GM12878 (cell line): ENCODE measurements at regions not wholly inside any gene's neighbourhood (a gene's known extent, or its start where the extent isn't known, plus 50 kb on each side); places are given as distances from the start of the nearest gene placed in this dataset.

Experiments used
- EZH2 ChIP-seq: IDR thresholded peaks from 2 replicates; pipeline ENCODE4 v1.6.1; 2012; ENCODE audit warnings: low read depth, mild to moderate bottlenecking, control low read depth, inconsistent platforms, low read length, borderline replicate concordance; ENCODE audit not compliant: control insufficient read depth
- SRF ChIP-seq, 2 experiments: IDR thresholded peaks; 2 replicates each; pipeline ENCODE4 v1.6.1; 2011; ENCODE audit warnings: low read depth in 2 of 2, low read length in 2 of 2, mild to moderate bottlenecking in 1 of 2, moderate library complexity in 1 of 2
- TF ChIP-seq, protein P1 (sequence below): fragments of 450-650 bp; IDR thresholded peaks from 2 replicates; pipeline ENCODE4 v1.6.1; 2016; ENCODE audit warnings: mild to moderate bottlenecking
- TF ChIP-seq, protein P2 (sequence below), 3 experiments: IDR thresholded peaks in 2 of 3; conservative IDR thresholded peaks in 1 of 3; 2 replicates each; pipeline ENCODE4 v1.5.1; 2011; ENCODE audit warnings: low read depth in 3 of 3, low read length in 3 of 3, mild to moderate bottlenecking in 3 of 3, control low read depth in 2 of 3, moderate library complexity in 2 of 3, inconsistent platforms in 1 of 3, mixed read lengths in 1 of 3; ENCODE audit not compliant: control insufficient read depth in 2 of 3, insufficient read depth in 1 of 3; ENCODE audit errors: extremely low read depth in 1 of 3

DNA sequence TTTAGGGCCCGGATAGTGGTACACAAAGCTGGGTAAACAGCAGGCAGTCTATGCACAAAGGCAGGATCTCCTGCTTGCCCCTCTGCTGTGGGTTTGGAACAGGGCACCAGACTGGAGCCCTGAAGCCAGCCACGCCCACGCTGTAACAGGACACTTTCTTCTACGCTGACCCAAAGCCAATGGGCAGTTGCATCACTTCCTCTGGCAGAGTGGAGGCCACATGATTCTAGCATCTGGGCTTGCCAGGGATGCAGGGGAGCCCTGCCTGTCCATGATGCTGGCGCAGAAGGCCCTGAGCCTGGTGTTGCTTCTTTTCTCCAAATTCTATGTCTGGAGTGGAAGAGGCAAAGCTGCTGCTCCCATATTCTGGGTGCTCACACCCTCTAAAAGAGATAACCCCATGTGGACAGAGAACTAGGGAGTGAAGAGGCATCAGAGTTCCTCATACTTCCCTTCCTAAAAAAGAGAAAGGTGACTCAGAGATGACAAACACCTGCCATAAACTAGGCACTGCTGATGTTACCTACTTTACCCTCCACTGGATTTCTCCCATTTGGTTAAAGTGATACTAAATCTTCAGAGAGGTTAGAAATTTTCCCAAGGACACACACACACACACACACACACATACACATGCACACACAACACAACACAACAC, 260.3 kb upstream of the KLF4 start:
- TF ChIP-seq, protein P1, sequence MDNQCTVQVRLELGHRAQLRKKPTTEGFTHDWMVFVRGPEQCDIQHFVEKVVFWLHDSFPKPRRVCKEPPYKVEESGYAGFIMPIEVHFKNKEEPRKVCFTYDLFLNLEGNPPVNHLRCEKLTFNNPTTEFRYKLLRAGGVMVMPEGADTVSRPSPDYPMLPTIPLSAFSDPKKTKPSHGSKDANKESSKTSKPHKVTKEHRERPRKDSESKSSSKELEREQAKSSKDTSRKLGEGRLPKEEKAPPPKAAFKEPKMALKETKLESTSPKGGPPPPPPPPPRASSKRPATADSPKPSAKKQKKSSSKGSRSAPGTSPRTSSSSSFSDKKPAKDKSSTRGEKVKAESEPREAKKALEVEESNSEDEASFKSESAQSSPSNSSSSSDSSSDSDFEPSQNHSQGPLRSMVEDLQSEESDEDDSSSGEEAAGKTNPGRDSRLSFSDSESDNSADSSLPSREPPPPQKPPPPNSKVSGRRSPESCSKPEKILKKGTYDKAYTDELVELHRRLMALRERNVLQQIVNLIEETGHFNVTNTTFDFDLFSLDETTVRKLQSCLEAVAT: no peak
- TF ChIP-seq SRF (IDR thresholded peaks at IDR 0.05; ENCODE audit: low read depth in 2 of 2, low read length in 2 of 2) (no peak), EZH2 (no peak)
- TF ChIP-seq, protein P2, sequence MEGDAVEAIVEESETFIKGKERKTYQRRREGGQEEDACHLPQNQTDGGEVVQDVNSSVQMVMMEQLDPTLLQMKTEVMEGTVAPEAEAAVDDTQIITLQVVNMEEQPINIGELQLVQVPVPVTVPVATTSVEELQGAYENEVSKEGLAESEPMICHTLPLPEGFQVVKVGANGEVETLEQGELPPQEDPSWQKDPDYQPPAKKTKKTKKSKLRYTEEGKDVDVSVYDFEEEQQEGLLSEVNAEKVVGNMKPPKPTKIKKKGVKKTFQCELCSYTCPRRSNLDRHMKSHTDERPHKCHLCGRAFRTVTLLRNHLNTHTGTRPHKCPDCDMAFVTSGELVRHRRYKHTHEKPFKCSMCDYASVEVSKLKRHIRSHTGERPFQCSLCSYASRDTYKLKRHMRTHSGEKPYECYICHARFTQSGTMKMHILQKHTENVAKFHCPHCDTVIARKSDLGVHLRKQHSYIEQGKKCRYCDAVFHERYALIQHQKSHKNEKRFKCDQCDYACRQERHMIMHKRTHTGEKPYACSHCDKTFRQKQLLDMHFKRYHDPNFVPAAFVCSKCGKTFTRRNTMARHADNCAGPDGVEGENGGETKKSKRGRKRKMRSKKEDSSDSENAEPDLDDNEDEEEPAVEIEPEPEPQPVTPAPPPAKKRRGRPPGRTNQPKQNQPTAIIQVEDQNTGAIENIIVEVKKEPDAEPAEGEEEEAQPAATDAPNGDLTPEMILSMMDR (IDR thresholded peaks at IDR 0.05 in 2 of 3, conservative IDR thresholded peaks at IDR 0.05 in 1 of 3; ENCODE audit: control insufficient read depth in 2 of 3, extremely low read depth in 1 of 3, insufficient read depth in 1 of 3, low read depth in 3 of 3, low read length in 3 of 3): no peak
